ENCODE measurements at regions not wholly inside any gene's neighbourhood (a gene's known extent, or its start where the extent isn't known, plus 50 kb on each side); places are given as distances from the start of the nearest gene placed in this dataset.
"Not testable (repeated sequence)": the region's sequence is repeated elsewhere in the genome, so short reads cannot be mapped to it uniquely, and the experiment has no call there.

GRCh38 chr2:231644426-231644825 lies 51.8 kb downstream of the TEX44 start:
- no peak for DNase-seq

- no peak for DNase-seq
Measured at GRCh38 chr2:231646476-231646875, 53.8 kb downstream of the TEX44 start.

GRCh38 chr2:231648579-231649174 lies 56.0 kb downstream of the TEX44 start:
- DNase-seq: peak; percentile 86

DNA sequence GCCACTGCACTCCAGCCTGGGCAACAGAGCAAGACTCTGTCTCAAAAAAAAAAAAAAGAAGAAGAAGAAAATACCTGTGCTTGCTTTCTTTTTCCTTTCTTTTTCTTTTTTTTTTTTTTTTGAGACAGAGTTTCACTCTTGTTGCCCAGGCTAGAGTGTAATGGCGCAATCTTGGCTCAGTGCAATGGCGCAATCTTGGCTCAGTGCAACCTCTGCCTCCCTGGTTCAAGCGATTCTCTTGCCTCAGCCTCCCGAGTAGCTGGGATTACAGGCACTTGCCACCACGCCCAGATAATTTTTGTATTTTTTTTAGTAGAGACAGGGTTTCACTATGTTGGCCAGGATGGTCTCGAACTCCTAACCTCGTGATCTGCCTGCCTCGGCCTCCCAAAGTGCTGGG lies 56.8 kb upstream of the PTMA start:
- not testable (repeated sequence) for DNase-seq

GRCh38 chr2:231655488-231655887 lies 52.8 kb upstream of the PTMA start:
- DNase-seq: peak; percentile 67

DNA sequence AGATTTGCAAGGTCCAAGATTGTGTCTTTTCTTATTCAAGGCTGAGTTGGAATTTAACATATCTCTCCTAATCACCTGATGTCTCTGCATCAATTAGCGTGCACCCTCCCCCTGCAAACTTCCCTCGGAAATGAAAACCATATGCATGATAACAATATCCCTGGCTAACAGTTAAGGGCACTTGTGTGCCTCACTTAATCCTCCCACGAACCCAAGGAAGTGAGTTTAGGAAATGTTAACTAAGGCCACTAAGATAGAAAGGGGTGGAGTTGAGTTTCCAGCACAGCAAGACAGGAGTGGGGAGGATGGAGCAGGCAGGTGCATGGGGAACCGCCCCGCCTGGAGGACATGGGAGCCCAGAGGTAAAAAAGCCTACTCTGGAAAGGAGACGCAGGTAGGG lies 52.4 kb upstream of the PTMA start:
- no peak for DNase-seq
